ENCODE measurements at regions not wholly inside any gene's neighbourhood (a gene's known extent, or its start where the extent isn't known, plus 50 kb on each side); places are given as distances from the start of the nearest gene placed in this dataset.

GRCh38 chr1:38370716-38371504 is 324.3 kb upstream of the POU3F1 start:
- TF ChIP-seq REST (IDR thresholded peaks at IDR 0.05; ENCODE audit: borderline replicate concordance) (no peak), EP300 (conservative IDR thresholded peaks at IDR 0.05; ENCODE audit: poor library complexity, severe bottlenecking) (no peak), TAF1 (IDR thresholded peaks at IDR 0.05; ENCODE audit: low read depth) (no peak), SMC3 (conservative IDR thresholded peaks at IDR 0.05; ENCODE audit: poor library complexity) (no peak), POLR2AphosphoS5 (IDR thresholded peaks at IDR 0.05) (no peak), EZH2 (IDR thresholded peaks at IDR 0.05; ENCODE audit: borderline replicate concordance, insufficient read depth, low read length, poor library complexity, severe bottlenecking) (no peak), MXI1 (conservative IDR thresholded peaks at IDR 0.05; ENCODE audit: poor library complexity, severe bottlenecking) (no peak)
- Histone ChIP-seq H3K9ac (ENCODE audit: low read length) (no peak overlapping the region), H2AFZ (ENCODE audit: low read depth, low read length) (no peak overlapping the region), H3K4me3 (ENCODE audit: low read length) (no peak overlapping the region), H3K27ac (ENCODE audit: low read length) (no peak overlapping the region), H3K27me3 (ENCODE audit: insufficient read depth, low read depth, low read length) (no peaks in the 10 kb centered on the region), H3F3A (ENCODE audit: insufficient read depth, low read length, poor library complexity, severe bottlenecking) (no peaks in the 10 kb centered on the region), H3K36me3 (ENCODE audit: insufficient read depth, low read length) (no peaks in the 10 kb centered on the region), H3K4me2 (ENCODE audit: low read length) (no peak overlapping the region), H4K20me1 (ENCODE audit: insufficient read depth) (no peaks in the 10 kb centered on the region), H3K79me2 (replicated peaks; ENCODE audit: insufficient read depth, low read length) (no peaks in the 10 kb centered on the region), H3K9me2 (ENCODE audit: insufficient read depth, low read length) (no peaks in the 10 kb centered on the region), H3K9me3 (ENCODE audit: low read length) (peaks cover 9% of the 10 kb centered on the region)

- H3K36me3 ChIP-seq (ENCODE audit: insufficient read depth, low read length): no peaks in the 10 kb centered on the region
- no peaks in the 10 kb centered on the region for H3K9me2 ChIP-seq (ENCODE audit: insufficient read depth, low read length)
- H3K9me3 ChIP-seq (ENCODE audit: low read length): no peaks in the 10 kb centered on the region
- TF ChIP-seq EZH2 (IDR thresholded peaks at IDR 0.05; ENCODE audit: borderline replicate concordance, insufficient read depth, low read length, poor library complexity, severe bottlenecking): no peak
- no peak for TF ChIP-seq REST (IDR thresholded peaks at IDR 0.05; ENCODE audit: borderline replicate concordance)
- no peak for TF ChIP-seq MXI1 (conservative IDR thresholded peaks at IDR 0.05; ENCODE audit: poor library complexity, severe bottlenecking)
- TF ChIP-seq POLR2AphosphoS5 (IDR thresholded peaks at IDR 0.05): no peak
- no peak for TF ChIP-seq CTCF (IDR thresholded peaks at IDR 0.05; ENCODE audit: poor library complexity, severe bottlenecking)
- no peak for TF ChIP-seq SMC3 (conservative IDR thresholded peaks at IDR 0.05; ENCODE audit: poor library complexity)
- TF ChIP-seq RAD21 (conservative IDR thresholded peaks at IDR 0.05): no peak
- no peak for TF ChIP-seq TAF1 (IDR thresholded peaks at IDR 0.05; ENCODE audit: low read depth)
- no peak for TF ChIP-seq EP300 (conservative IDR thresholded peaks at IDR 0.05; ENCODE audit: poor library complexity, severe bottlenecking)
- H3K4me3 ChIP-seq (ENCODE audit: low read length): no peak overlapping the region
- no peaks in the 10 kb centered on the region for H3K27me3 ChIP-seq (ENCODE audit: insufficient read depth, low read depth, low read length)
- H3K9ac ChIP-seq (ENCODE audit: low read length): no peak overlapping the region
- H3K79me2 ChIP-seq (replicated peaks; ENCODE audit: insufficient read depth, low read length): no peaks in the 10 kb centered on the region
- H3F3A ChIP-seq (ENCODE audit: insufficient read depth, low read length, poor library complexity, severe bottlenecking): no peaks in the 10 kb centered on the region
- no peaks in the 10 kb centered on the region for H4K20me1 ChIP-seq (ENCODE audit: insufficient read depth)
- H3K4me2 ChIP-seq (ENCODE audit: low read length): no peak overlapping the region
- H3K27ac ChIP-seq (ENCODE audit: low read length): no peak overlapping the region
- no peak overlapping the region for H2AFZ ChIP-seq (ENCODE audit: low read depth, low read length)
Observed at GRCh38 chr1:38365242-38365641, 318.6 kb upstream of the POU3F1 start.

Measured in neural cell (in vitro differentiated cells).